ENCODE measurements at regions not wholly inside any gene's neighbourhood (a gene's known extent, or its start where the extent isn't known, plus 50 kb on each side); places are given as distances from the start of the nearest gene placed in this dataset.
"Not testable (repeated sequence)": the region's sequence is repeated elsewhere in the genome, so short reads cannot be mapped to it uniquely, and the experiment has no call there.

GRCh38 chr6:74015427-74015826, 319.4 kb downstream of the CD109 start:
- Mint-ChIP-seq H3K36me3 (ENCODE audit: low read depth, unreplicated experiment) (no peaks in the 10 kb centered on the region), H3K27ac (ENCODE audit: unreplicated experiment) (no peak overlapping the region), H3K4me3 (ENCODE audit: unreplicated experiment) (no peak overlapping the region), H3K27me3 (ENCODE audit: low read depth, unreplicated experiment) (no peaks in the 10 kb centered on the region), H3K9me3 (ENCODE audit: unreplicated experiment) (peaks cover 17% of the 10 kb centered on the region), H3K4me1 (ENCODE audit: low read depth, unreplicated experiment) (no peaks in the 10 kb centered on the region)
- FAIRE-seq, result no peak
- no peak for DNase-seq (ENCODE audit: low read depth)
- TF ChIP-seq EZH2 (IDR thresholded peaks at IDR 0.05; ENCODE audit: insufficient read depth, low read length), result no peak
- TF ChIP-seq CTCF (IDR thresholded peaks at IDR 0.05; ENCODE audit: insufficient read depth, low read depth, low read length), result no peak
- Histone ChIP-seq H3K4me3 (ENCODE audit: insufficient read depth, low read depth, low read length) (no peak overlapping the region), H3K4me1 (ENCODE audit: insufficient read depth, low read length) (no peaks in the 10 kb centered on the region), H3K27me3 (ENCODE audit: insufficient read depth, low read length) (no peaks in the 10 kb centered on the region), H3K27ac (ENCODE audit: low read depth, low read length) (no peak overlapping the region), H2AFZ (ENCODE audit: low read depth, low read length) (no peak overlapping the region), H3K79me2 (ENCODE audit: insufficient read depth, low read length) (no peaks in the 10 kb centered on the region), H3K36me3 (ENCODE audit: insufficient read depth, low read length) (no peaks in the 10 kb centered on the region), H3K9ac (ENCODE audit: low read length) (no peak overlapping the region), H3K4me2 (ENCODE audit: low read length) (no peak overlapping the region), H4K20me1 (ENCODE audit: insufficient read depth, low read length) (no peaks in the 10 kb centered on the region), H3K9me3 (ENCODE audit: insufficient read depth, low read depth, low read length) (no peaks in the 10 kb centered on the region)

- H3K36me3 Mint-ChIP-seq (ENCODE audit: low read depth, unreplicated experiment), result no peaks in the 10 kb centered on the region
- H3K4me3 Mint-ChIP-seq (ENCODE audit: unreplicated experiment), result no peak overlapping the region
- H3K9me3 ChIP-seq (ENCODE audit: insufficient read depth, low read depth, low read length), result no peaks in the 10 kb centered on the region
- H3K4me2 ChIP-seq (ENCODE audit: low read length), result no peak overlapping the region
- H3K27me3 ChIP-seq (ENCODE audit: insufficient read depth, low read length), result no peaks in the 10 kb centered on the region
- no peak overlapping the region for H3K4me3 ChIP-seq (ENCODE audit: insufficient read depth, low read depth, low read length)
- no peak overlapping the region for H2AFZ ChIP-seq (ENCODE audit: low read depth, low read length)
- no peaks in the 10 kb centered on the region for H3K27me3 Mint-ChIP-seq (ENCODE audit: low read depth, unreplicated experiment)
- H3K4me1 Mint-ChIP-seq (ENCODE audit: low read depth, unreplicated experiment), result no peaks in the 10 kb centered on the region
- H3K9ac ChIP-seq (ENCODE audit: low read length), result no peak overlapping the region
- no peak for TF ChIP-seq CTCF (IDR thresholded peaks at IDR 0.05; ENCODE audit: insufficient read depth, low read depth, low read length)
- no peak for TF ChIP-seq EZH2 (IDR thresholded peaks at IDR 0.05; ENCODE audit: insufficient read depth, low read length)
- H3K36me3 ChIP-seq (ENCODE audit: insufficient read depth, low read length), result no peaks in the 10 kb centered on the region
- no peaks in the 10 kb centered on the region for H3K9me3 Mint-ChIP-seq (ENCODE audit: unreplicated experiment)
- no peaks in the 10 kb centered on the region for H3K79me2 ChIP-seq (ENCODE audit: insufficient read depth, low read length)
- H3K27ac ChIP-seq (ENCODE audit: low read depth, low read length), result no peak overlapping the region
- DNase-seq (ENCODE audit: low read depth) (no peak), FAIRE-seq (no peak)
- no peaks in the 10 kb centered on the region for H3K4me1 ChIP-seq (ENCODE audit: insufficient read depth, low read length)
- H3K27ac Mint-ChIP-seq (ENCODE audit: unreplicated experiment), result no peak overlapping the region
- H4K20me1 ChIP-seq (ENCODE audit: insufficient read depth, low read length), result no peaks in the 10 kb centered on the region
These were observed 304.9 kb downstream of the CD109 start for GRCh38 chr6:74000666-74001490.

GRCh38 chr6:73990609-73991238, 294.7 kb downstream of the CD109 start:
- H3K36me3 ChIP-seq (ENCODE audit: insufficient read depth, low read length); H3K4me1 ChIP-seq (ENCODE audit: insufficient read depth, low read length); H3K4me3 ChIP-seq (ENCODE audit: insufficient read depth, low read depth, low read length); H3K4me1 Mint-ChIP-seq (ENCODE audit: low read depth, unreplicated experiment); H3K79me2 ChIP-seq (ENCODE audit: insufficient read depth, low read length); DNase-seq (ENCODE audit: low read depth); H3K9me3 Mint-ChIP-seq (ENCODE audit: unreplicated experiment); H3K36me3 Mint-ChIP-seq (ENCODE audit: low read depth, unreplicated experiment); H3K9me3 ChIP-seq (ENCODE audit: insufficient read depth, low read depth, low read length); H3K9ac ChIP-seq (ENCODE audit: low read length); H3K27me3 ChIP-seq (ENCODE audit: insufficient read depth, low read length); H3K27me3 Mint-ChIP-seq (ENCODE audit: low read depth, unreplicated experiment); H3K27ac ChIP-seq (ENCODE audit: low read depth, low read length); H3K4me3 Mint-ChIP-seq (ENCODE audit: unreplicated experiment); H3K27ac Mint-ChIP-seq (ENCODE audit: unreplicated experiment); FAIRE-seq; H4K20me1 ChIP-seq (ENCODE audit: insufficient read depth, low read length); H2AFZ ChIP-seq (ENCODE audit: low read depth, low read length); H3K4me2 ChIP-seq (ENCODE audit: low read length): not testable (repeated sequence)

Data from astrocyte (in vitro differentiated cells and primary cell).